HG02981 (cell line): ENCODE measurements at regions not wholly inside any gene's neighbourhood (a gene's known extent, or its start where the extent isn't known, plus 50 kb on each side); places are given as distances from the start of the nearest gene placed in this dataset.

ENCODE experiments used
- ATAC-seq: cut with Tn5 transposase; IDR thresholded peaks from one replicate; pipeline ENCODE4 v1.9.1; 2021; ENCODE audit warnings: mild to moderate bottlenecking, moderate library complexity; ENCODE audit not compliant: unreplicated experiment

DNA sequence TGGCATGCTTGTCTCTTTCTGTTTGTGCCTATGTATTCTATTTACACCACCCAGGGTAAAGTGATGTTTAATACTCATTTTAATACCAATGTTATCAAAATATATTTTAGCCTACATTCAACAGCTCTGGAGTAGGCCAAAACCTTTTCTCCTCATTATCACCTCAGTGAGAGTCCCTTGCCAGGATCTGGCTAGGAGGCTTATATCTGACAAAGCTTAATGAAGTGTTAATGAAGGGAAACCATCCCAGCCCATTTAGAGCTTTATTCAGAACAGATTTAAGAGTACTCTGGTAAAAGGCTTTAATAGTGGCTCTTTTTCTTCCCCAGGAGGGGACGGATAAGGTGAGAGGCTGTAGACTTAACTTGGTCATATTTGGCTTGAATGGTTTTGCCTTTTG lies 137.6 kb downstream of the GRIN2B start:
- no peak for ATAC-seq

DNA sequence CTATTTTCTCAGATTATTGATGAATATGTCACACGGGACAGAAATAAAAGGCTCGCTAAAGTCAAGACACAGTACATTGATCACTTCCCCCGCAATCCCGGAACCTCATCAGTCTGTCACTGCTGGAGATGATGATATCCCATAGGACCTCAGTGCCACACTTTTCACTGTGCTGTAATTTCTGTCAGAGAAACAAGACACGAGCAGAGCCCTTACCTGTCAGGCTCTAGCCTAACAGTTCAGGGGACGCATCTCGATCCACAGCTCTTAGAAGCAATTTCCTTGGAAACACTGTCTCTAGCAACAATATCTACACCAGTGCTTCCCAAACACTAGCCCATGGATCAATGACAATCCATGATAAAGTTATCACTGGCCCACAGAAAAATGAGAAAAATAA lies 140.0 kb downstream of the GRIN2B start:
- ATAC-seq, result no peak

DNA sequence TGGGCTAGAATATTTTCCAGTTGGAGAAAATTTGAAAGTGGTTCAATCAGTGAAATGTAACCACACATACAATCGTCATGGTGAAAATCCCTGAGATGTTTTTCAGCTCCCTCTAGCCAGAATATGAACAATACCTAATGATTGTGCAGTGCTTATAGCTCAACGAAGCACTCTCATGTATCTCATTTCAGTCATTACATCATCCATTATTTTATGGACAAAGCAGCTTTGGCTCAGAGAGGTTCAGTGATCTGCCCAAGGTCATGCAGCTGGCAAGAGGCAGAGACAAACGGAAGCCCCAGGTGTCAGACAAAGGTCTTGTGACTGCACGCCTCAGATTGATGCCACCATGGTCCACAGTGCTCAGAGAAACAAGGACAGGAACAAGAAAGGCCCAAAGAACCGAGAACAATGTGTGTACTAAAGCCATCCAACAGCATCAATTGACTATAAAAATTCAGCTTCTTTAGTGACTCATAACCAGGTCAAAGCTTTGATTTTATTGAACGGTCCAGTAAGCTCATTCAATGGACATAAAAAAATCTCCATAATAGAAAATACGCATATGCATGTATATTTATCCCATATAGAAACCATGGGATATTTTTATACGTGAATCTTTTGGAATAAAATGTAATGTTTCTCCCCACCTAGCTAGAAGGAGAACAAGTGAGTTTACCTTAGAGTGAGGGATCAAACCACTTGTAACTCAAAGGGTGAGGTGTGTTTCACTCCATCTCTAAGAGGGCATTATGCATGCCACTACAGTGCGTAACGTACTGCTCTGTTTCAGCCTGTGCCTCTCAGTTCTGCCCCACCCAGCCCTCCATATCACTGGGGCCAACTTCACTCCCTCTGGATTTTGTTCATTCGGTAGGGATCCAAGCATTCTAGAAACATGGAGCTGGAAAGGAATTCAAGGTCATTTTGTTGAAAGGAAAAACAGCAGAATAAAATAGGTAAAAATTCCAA lies 141.8 kb downstream of the GRIN2B start:
- no peak for ATAC-seq

DNA sequence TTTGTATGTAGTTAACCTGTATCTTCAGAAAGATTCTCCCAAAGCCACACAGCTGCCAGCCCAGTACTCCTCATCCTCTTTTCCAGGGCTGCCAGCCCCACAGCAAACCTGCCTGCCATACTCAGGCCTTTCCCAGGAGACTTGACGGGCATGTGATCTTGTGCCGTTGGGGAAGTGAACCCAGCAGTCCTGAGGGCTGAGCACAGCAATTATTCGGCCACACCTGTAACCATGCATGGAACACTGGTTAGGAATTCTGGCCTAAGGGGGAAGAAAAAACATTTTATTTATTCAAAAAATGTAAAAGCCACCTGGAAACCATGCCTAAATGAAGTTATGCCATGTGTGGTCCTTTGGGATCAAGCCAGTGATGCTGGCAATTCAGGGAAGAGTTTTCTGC lies 145.3 kb downstream of the GRIN2B start:
- ATAC-seq, result no peak

DNA sequence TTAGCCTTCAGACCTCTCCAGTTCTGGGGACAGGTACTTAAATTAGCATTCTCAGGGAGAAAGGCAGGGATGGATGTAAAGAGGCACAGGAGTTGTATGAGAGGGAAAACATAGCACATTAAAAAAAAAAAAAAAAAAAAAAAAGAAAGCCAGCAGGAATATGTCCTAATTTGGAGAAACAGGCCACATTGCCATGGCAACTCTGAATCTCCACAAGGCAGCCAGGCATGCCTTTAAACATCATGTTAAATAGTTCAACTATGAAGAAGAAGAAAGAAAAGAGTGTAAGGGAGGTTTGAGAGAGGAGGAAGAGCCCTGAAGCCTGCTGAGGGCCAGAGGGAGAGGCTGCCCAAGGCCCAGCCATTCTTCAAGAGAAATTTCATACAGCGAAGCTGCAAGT lies 145.8 kb downstream of the GRIN2B start:
- ATAC-seq, result no peak

DNA sequence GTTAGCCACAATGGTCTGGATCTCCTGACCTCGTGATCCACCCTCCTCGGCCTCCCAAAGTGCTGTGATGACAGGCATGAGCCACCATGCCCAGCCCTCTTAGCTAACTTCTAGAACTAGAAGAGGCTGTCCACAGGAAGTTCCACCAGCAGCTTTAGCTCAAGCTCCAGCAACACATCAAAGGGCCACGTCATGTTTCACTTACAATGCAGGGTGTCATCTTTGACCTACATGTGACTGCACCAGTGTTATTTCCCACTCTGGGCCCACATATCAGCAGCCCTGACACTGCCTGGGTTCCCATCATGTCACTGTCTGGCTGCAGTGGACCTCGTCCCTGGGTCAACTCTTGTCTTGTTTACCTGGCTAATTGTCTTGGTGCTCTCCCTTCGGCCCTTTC lies 147.2 kb downstream of the GRIN2B start:
- ATAC-seq, result no peak

DNA sequence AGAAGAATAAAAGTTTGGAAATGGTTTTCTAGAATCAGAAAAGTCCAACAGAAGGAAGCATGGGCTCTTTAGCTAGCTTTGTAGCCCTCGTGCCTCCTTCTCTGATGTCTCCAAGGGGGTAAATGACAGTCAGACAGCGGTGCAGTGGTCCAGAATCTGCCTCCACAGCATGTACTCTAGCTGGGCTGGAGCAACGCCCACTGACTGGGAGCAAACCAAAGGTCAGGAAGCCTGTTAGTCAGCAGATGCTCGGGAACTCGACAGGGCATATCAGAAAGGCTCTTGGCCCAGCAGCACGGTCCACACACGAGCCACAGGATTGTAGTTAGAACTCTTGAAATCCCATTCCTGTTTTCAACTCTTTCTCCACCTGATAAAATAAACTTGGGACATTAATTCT lies 164.3 kb downstream of the GRIN2B start:
- ATAC-seq, result no peak

DNA sequence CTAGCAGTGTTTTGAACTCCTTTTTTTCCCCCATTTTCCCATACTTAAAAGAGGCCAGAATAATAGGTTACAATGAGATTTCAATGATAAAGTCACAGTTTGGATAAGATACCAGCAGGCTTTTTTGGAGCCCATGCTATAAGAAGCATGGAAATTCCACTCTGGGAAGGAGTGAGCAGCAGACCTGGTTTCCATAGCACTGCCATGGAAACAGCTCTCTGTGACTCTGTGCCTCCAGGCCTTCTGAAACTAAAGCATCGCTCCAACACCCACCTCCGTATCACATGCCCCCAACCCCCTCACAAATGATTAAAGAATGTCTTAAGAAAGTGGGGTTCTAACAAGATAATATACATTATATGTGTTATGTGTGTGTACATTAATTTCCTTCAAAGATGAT lies 165.0 kb downstream of the GRIN2B start:
- no peak for ATAC-seq

DNA sequence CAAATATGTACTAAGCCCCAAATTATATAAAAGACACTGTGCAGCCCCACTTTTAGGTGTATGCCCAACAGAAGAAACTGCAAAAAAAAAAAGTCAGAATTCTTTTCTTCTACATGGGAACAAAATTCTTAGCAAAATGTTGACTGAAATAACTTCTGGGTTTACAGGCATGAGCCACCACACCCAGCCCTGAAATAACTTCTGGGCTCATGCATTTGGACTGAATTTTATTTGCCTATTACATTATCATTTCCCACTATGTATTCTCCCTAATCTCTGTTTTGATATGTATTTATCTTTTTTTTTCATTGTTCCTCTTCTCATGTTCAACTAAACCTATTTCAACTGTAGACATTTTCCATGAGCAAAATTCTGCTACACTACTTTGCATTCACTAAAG lies 169.2 kb downstream of the GRIN2B start:
- no peak for ATAC-seq

DNA sequence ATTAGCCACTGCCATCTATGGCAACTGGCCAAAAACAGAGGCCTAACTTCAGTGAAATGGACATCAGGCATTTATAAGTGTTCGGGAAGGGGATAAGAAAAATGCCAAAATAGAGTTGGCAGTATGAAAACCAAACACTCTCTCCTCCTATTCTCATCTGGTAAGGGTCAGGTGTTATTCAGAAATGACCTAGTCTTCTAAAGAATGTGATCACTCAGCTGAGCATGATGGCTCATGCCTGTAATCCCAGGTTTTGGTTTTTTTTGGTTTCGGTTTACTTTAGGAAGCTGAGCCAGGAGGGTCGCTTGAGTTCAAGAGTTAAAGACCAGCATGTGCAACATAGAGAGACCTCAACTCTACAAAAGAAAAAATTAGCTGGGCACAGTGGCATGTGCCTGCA lies 170.3 kb downstream of the GRIN2B start:
- no peak for ATAC-seq

DNA sequence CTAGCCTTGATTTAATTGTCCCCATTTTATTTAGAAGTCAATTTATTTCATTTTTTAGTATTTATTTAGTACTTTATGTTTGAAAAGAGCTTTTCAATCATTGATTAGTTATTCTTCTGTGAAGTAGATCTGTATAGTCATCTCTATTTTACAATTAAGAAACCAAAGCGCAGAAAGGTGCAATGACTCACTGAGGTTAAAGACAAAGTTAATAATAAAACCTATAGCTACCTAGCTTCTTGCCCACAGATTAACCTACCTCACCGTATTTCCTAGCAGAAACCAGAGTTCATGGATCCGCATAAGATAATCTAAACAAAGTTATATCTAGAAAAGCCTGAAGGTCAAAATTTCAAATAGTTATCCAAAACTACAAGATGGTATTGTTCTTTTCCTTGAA lies 176.4 kb downstream of the GRIN2B start:
- ATAC-seq, result no peak

DNA sequence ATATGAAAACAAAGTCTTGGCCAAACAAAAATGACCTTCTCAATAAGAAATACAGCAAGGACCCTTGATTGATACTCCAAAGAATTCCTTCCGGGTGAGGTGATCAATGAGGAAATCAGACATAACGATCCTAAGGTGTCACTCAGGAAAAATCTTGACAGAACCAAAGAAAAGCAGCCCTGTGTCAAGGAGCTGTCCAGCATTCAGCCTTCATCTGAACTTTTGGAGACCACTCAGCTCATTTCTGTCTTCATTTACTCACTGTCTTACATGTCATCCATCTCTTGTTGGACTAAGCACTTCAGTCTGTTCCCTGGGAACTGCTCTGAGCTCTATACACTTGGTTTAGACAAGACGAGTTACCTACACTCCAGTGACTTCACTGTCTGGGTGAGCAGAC lies 179.9 kb downstream of the GRIN2B start:
- ATAC-seq, result no peak

DNA sequence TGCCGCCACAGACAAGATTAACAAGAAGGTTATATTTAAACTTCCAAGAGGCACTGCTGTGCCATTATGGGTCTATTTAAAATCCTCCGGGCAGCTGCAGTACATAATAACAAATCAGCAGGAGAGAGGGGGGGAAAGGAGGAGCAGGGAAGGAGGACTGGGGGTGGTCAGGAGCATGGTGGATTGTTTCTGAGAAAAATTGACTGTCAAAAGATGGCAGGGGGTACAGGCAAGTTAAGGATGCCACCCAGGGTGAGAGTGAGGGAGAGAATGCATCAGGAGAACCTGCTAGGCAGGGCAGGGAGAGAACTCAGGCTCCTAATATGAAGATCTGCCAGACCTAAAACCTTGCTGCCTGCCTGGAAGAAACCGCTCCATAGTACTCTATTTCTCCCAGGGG lies 181.8 kb downstream of the GRIN2B start:
- no peak for ATAC-seq

DNA sequence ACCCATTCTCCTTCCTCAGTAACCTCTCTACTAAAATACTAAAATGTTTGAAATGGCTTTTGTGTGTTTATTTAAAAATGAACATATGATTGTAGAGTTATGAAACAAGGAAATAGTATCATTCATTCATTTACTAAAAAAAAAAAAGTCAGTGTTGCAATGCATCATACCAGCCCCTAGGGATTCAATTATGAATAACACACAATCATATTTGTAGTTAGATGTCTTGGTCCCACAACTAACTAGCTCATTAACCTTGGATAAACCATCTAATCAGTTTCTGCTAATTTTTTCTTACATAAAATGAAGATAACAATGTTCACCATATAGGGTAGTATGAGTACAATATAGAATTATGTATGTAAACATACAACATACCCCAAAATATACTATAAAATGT lies 183.2 kb downstream of the GRIN2B start:
- ATAC-seq, result no peak

DNA sequence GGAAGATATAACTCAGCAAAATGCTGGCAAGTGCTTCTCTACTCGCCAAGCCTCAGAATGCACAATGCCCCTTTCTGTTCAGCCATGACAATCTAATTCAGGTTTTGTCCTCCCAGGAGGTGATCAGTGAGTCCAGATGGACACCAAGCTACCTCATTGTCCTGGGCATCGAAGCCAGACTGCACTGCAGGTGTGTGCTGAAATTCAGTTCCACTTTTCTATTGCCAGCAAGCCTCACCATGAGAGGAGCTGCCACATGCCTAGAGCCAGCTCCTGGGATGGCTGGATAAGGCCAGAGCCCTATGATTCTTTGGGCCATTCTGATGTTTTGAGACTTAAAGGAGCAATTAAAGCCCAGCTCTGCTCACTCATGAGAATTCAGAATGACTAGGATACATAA lies 186.7 kb downstream of the GRIN2B start:
- no peak for ATAC-seq

DNA sequence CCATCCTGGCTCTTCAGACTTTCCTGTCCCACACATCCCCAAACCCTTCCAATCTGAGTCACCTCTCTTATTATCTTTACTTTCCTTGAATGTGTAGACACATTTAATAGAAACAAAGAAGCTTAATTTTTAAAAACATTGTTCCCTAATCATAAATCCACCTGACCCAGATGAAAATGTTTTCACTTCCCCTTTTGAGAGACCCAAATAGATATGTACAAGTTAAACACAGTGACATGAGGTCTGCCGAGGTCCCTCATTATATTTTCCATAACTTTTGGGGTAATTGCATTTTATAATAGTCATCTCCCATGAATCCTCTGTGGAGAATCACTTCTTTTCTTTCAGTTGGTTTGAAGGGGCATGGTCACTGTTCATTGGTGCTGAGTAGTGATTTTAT lies 191.1 kb downstream of the GRIN2B start:
- no peak for ATAC-seq

DNA sequence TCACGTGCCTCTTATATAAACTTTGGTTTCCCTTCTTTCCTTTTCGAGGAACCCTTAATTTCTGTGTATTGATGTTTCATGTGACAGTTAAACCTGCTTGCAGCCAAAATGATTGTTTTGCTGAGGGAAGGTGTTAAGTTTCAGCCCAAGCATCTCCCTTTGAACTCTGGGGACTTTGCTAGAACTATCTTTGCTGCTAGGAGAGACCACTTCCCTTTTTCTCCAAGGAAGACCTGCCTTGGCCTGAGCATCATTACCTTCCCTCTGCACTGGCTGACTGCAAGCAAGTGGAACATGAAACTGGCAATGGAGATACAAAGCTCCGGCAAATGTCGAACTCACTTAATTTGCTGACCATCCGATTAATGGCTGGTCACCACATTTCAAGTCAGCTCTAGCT lies 192.8 kb downstream of the GRIN2B start:
- no peak for ATAC-seq

DNA sequence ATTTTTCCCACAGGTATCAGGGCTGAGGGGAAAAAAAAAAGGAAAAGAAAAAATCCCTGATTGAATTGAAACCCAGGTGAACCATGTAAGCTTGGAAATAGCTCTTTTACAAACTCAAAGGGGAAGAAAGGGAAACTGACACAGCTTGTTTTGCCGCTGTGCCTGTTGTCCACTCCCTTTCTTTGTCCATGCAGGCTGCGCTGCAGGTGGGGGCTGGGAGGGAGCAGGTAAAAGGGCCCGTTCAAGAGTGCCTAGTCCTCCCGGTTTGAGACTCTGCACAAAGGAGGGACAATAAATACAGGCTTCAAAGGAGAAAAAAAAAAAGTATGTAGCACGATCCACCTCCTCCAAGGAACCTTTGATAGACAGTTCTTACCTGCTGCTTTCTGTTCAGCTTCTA lies 194.8 kb downstream of the GRIN2B start:
- ATAC-seq, result no peak

DNA sequence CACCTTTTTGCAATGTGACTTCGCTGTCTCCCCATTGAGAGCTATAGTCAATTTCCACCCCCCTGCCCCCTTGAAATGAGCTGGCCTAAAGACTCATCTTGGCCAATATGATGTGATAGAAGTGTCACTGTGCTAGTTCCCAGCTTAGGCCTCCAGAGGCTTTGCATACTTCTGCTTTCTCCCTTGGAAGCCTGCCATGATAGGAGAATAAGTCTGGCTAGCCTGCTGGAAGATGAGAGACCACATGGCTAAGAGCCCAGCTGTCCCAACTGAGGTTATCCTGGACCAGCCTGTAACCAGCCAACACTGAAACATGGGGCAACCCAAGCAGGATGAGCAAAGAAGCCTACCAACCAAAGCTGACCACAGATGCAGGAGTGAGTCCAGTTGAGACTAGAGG lies 196.9 kb downstream of the GRIN2B start:
- ATAC-seq, result no peak

DNA sequence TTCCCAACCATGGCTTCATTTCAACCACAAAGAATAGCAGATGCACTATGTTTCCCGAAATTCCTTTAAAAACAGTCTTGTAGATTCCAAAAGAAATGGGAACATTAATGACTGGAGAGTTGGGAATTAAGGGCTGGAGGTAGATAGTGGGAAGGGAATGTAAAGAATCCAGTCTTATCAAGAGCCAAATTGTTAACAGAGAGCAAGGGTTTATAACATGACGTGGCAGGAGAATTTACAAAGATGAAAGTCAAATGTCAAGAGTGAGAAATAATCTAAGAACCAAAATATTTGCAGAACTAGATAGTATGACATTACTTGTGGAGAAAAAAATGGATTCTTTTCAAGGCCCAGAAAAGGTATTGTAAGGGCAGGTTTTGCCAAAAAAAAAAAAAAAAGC lies 200.9 kb downstream of the GRIN2B start:
- no peak for ATAC-seq

DNA sequence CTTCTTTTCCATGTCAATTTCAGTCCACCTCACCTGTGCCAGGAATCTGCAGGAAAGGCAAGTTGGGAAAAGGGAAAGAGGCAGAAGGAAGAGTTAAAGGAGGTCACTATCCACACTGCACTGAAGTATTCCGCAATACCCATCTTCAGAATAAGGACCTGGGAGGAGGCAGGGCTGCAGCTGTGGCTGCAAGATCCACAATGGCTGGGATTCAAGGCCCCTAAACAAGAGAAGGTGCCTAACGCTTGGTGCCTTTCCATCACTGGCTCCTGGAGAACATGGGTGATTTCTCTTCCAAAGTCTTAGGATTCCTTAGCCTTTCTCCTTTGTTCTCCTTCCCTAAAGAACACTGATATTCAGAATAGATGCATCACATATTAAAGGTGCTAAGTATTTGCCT lies 204.0 kb downstream of the GRIN2B start:
- ATAC-seq, result no peak

DNA sequence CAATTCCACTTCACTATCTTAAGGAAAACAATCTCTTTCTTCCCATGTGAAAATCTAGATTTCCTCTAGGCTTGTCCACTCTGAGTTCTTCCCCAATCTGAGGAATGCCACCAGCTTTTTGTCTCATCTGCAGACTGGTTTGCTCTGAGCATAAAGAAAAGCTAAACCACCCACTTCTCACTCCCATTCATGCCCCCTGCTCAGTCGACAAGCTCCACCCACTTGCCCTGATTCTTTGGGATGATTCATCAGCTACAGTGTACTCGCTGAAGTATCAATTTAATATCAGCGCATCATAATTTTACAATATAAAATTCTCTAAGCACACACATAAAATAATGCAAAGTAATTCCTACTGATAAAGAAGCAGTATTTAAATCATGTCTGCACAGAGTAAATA lies 209.1 kb downstream of the GRIN2B start:
- no peak for ATAC-seq

DNA sequence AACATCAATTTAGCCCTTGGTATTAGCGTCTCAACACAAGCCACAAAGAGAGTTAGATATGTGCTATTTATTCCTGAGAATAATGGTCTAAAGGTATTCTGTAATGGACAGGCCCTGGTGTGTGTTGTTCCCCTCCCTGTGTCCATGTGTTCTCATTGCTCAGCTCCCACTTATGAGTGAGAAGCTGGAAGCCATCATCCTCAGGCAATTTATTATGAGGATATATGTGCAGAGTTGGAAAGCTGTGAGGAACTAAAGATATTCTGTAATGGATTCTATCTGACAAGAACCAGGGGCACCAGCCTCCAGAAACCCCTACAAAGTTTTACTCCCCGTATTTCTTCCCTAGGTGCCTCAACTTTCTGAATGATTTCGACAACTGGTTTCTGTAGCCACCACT lies 210.8 kb downstream of the GRIN2B start:
- ATAC-seq, result no peak
